AG10803 (cell line): ENCODE measurements at regions not wholly inside any gene's neighbourhood (a gene's known extent, or its start where the extent isn't known, plus 50 kb on each side); places are given as distances from the start of the nearest gene placed in this dataset.

ENCODE experiments used
- DNase-seq: peaks from one replicate; pipeline ENCODE4 v3.0.0; 2010; ENCODE audit warnings: low read depth
- H3K4me3 ChIP-seq: 2 replicates; pipeline ENCODE4 v1.5.1; 2011; ENCODE audit warnings: mild to moderate bottlenecking, low read length, control low read depth
- CTCF ChIP-seq: conservative IDR thresholded peaks from 2 replicates; pipeline ENCODE4 v1.5.1; 2011; ENCODE audit warnings: mild to moderate bottlenecking, low read length, control low read depth, inconsistent platforms

GRCh38 chr4:164551713-164552040 lies 202.3 kb upstream of the SMIM31 start:
- no peak for DNase-seq
- no peak overlapping the region for H3K4me3 ChIP-seq
- no peak for TF ChIP-seq CTCF

- no peak for TF ChIP-seq CTCF
- no peak overlapping the region for H3K4me3 ChIP-seq
- DNase-seq, result no peak
Observed at GRCh38 chr4:164571593-164572390, 182.1 kb upstream of the SMIM31 start.

- no peak for DNase-seq
- TF ChIP-seq CTCF, result no peak
- no peak overlapping the region for H3K4me3 ChIP-seq
Observed at GRCh38 chr4:164572877-164573279, 181.1 kb upstream of the SMIM31 start.

DNA sequence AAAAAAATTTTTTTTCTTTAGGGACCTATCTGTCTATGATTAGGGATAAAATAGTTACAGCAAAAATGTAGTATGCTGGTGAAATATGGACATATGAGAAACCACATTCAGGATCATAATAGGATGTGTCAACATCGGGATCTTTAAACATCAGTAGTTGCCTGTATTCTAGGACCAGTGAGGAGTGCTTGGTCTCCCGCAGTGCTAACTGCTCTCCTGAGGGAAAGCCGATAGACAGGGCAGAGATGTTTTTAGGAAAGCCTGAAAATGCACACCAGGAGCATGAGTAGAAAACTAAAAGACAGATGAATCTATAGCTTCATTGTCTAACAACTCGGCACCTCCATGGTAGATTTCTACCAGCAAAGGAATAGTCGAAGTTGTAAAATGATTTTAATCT lies 178.1 kb upstream of the SMIM31 start:
- no peak for TF ChIP-seq CTCF
- H3K4me3 ChIP-seq, result no peak overlapping the region
- DNase-seq, result no peak

- H3K4me3 ChIP-seq, result no peak overlapping the region
- no peak for DNase-seq
- no peak for TF ChIP-seq CTCF
Observed at GRCh38 chr4:164579270-164579942, 174.5 kb upstream of the SMIM31 start.

- H3K4me3 ChIP-seq, result no peak overlapping the region
- DNase-seq, result no peak
- no peak for TF ChIP-seq CTCF
Observed at GRCh38 chr4:164591666-164592065, 162.3 kb upstream of the SMIM31 start.

GRCh38 chr4:164595751-164596150 lies 158.2 kb upstream of the SMIM31 start:
- H3K4me3 ChIP-seq, result no peak overlapping the region
- no peak for TF ChIP-seq CTCF
- no peak for DNase-seq
